SK-N-SH (cell line): ENCODE measurements at regions not wholly inside any gene's neighbourhood (a gene's known extent, or its start where the extent isn't known, plus 50 kb on each side); places are given as distances from the start of the nearest gene placed in this dataset.

ENCODE experiments used
- EP300 ChIP-seq, 2 experiments: IDR thresholded peaks; 2 replicates each; pipeline versions ENCODE4 v1.4.0 to v1.6.1; 2012; ENCODE audit warnings: borderline replicate concordance in 1 of 2, low read depth in 1 of 2, low read length in 1 of 2
- FOSL2 ChIP-seq: IDR thresholded peaks from 2 replicates; pipeline ENCODE4 v1.4.0; 2012; ENCODE audit warnings: low read depth, mild to moderate bottlenecking, moderate library complexity, borderline replicate concordance
- FOXM1 ChIP-seq: IDR thresholded peaks from 2 replicates; pipeline ENCODE4 v1.4.0; 2012; ENCODE audit warnings: low read depth, mild to moderate bottlenecking
- GABPA ChIP-seq: IDR thresholded peaks from 2 replicates; pipeline ENCODE4 v1.4.0; 2012; ENCODE audit warnings: low read depth, mild to moderate bottlenecking
- JUND ChIP-seq: IDR thresholded peaks from 2 replicates; pipeline ENCODE4 v1.4.0; 2012
- MEF2A ChIP-seq: IDR thresholded peaks from 2 replicates; pipeline ENCODE4 v1.4.0; 2012; ENCODE audit warnings: low read depth, borderline replicate concordance
- NFIC ChIP-seq: IDR thresholded peaks from 2 replicates; pipeline ENCODE4 v1.4.0; 2012; ENCODE audit warnings: borderline replicate concordance
- NRF1 ChIP-seq: IDR thresholded peaks from 2 replicates; pipeline ENCODE4 v1.6.1; 2012; ENCODE audit warnings: low read depth, mild to moderate bottlenecking, low read length
- RAD21 ChIP-seq: IDR thresholded peaks from 2 replicates; pipeline ENCODE4 v1.6.1; 2012; ENCODE audit warnings: mild to moderate bottlenecking, low read length
- RCOR1 ChIP-seq: fragments of 150-350 bp; IDR thresholded peaks from 2 replicates; pipeline ENCODE4 v1.6.1; 2017; ENCODE audit warnings: antibody characterized with exemption, low read length
- RXRA ChIP-seq: IDR thresholded peaks from 2 replicates; pipeline ENCODE4 v1.4.0; 2012; ENCODE audit warnings: low read depth, mild to moderate bottlenecking, borderline replicate concordance
- TAF1 ChIP-seq: IDR thresholded peaks from 2 replicates; pipeline ENCODE4 v1.6.1; 2012; ENCODE audit warnings: low read depth, mild to moderate bottlenecking, low read length, moderate library complexity, borderline replicate concordance
- TCF12 ChIP-seq: IDR thresholded peaks from 2 replicates; pipeline ENCODE4 v1.4.0; 2012
- TF ChIP-seq, protein P1 (sequence below): IDR thresholded peaks from 2 replicates; pipeline ENCODE4 v1.4.0; 2012; ENCODE audit warnings: low read depth, borderline replicate concordance
- TF ChIP-seq, protein P2 (sequence below): IDR thresholded peaks from 2 replicates; pipeline ENCODE4 v1.4.0; 2012; ENCODE audit warnings: low read depth
- TF ChIP-seq, protein P3 (sequence below): IDR thresholded peaks from 2 replicates; pipeline ENCODE4 v1.6.1; 2012; ENCODE audit warnings: mild to moderate bottlenecking, low read depth, low read length, moderate library complexity
- TF ChIP-seq, protein P4 (sequence below): IDR thresholded peaks from 2 replicates; pipeline ENCODE4 v1.4.0; 2012; ENCODE audit warnings: low read depth, borderline replicate concordance

DNA sequence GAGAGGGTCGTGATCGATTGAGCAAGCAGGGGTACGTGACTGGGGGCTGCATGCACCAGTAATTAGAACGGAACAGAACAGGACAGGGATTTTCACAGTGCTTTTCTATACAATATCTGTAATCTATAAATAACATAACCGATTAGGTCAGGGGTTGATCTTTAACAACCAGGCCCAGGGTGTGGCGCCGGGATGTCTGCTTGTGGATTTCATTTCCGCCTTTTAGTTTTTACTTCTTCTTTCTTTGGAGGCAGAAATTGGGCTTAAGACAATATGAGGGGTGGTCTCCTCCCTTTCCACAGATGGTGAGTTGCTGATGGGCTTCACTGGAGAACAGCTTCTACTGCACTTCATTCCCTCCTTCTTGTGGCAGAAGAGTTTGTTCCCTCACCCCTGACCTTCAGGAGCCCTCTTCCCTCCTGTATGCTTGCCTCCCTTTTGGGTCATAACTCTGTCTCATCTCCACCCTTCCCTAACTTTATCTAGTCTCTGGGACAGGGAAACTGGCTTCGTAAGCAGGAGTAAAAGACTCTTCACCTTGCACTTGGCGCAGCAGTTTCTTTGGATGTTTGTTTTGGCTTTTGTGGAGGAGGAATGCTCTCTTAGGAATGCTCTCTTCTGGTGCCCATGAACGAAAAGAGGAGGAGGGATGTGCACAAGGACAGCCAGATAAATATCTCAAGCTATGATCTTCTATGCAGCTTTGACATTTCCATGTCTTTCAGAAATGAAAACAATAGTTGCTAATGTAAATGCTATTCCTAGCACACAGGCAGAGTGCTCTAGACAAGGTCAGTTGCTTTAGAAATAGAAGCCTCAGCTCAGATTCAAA lies 139.8 kb upstream of the RPS23 start (continued):
- no peak for TF ChIP-seq FOXM1
- no peak for TF ChIP-seq RAD21
- TF ChIP-seq MEF2A: peak; percentile 28; the same call in 1 of the 2 replicates
- TF ChIP-seq GABPA: no peak
- TF ChIP-seq NFIC: peak; percentile 74
- TF ChIP-seq, protein P1, sequence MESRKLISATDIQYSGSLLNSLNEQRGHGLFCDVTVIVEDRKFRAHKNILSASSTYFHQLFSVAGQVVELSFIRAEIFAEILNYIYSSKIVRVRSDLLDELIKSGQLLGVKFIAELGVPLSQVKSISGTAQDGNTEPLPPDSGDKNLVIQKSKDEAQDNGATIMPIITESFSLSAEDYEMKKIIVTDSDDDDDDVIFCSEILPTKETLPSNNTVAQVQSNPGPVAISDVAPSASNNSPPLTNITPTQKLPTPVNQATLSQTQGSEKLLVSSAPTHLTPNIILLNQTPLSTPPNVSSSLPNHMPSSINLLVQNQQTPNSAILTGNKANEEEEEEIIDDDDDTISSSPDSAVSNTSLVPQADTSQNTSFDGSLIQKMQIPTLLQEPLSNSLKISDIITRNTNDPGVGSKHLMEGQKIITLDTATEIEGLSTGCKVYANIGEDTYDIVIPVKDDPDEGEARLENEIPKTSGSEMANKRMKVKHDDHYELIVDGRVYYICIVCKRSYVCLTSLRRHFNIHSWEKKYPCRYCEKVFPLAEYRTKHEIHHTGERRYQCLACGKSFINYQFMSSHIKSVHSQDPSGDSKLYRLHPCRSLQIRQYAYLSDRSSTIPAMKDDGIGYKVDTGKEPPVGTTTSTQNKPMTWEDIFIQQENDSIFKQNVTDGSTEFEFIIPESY: no peak
- TF ChIP-seq, protein P2, sequence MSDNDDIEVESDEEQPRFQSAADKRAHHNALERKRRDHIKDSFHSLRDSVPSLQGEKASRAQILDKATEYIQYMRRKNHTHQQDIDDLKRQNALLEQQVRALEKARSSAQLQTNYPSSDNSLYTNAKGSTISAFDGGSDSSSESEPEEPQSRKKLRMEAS: no peak
- TF ChIP-seq RXRA: peak; percentile 12; the same call in 1 of the 2 replicates
- no peak for TF ChIP-seq NRF1
- no peak for TF ChIP-seq FOSL2
- peak; percentile 66 for TF ChIP-seq TCF12
- peak in 1 of 2 experiments; percentile 75; a peak in 1 of 4 replicates for TF ChIP-seq EP300 (IDR thresholded peaks at IDR 0.05; ENCODE audit: borderline replicate concordance in 1 of 2, low read depth in 1 of 2, low read length in 1 of 2)
- TF ChIP-seq, protein P3, sequence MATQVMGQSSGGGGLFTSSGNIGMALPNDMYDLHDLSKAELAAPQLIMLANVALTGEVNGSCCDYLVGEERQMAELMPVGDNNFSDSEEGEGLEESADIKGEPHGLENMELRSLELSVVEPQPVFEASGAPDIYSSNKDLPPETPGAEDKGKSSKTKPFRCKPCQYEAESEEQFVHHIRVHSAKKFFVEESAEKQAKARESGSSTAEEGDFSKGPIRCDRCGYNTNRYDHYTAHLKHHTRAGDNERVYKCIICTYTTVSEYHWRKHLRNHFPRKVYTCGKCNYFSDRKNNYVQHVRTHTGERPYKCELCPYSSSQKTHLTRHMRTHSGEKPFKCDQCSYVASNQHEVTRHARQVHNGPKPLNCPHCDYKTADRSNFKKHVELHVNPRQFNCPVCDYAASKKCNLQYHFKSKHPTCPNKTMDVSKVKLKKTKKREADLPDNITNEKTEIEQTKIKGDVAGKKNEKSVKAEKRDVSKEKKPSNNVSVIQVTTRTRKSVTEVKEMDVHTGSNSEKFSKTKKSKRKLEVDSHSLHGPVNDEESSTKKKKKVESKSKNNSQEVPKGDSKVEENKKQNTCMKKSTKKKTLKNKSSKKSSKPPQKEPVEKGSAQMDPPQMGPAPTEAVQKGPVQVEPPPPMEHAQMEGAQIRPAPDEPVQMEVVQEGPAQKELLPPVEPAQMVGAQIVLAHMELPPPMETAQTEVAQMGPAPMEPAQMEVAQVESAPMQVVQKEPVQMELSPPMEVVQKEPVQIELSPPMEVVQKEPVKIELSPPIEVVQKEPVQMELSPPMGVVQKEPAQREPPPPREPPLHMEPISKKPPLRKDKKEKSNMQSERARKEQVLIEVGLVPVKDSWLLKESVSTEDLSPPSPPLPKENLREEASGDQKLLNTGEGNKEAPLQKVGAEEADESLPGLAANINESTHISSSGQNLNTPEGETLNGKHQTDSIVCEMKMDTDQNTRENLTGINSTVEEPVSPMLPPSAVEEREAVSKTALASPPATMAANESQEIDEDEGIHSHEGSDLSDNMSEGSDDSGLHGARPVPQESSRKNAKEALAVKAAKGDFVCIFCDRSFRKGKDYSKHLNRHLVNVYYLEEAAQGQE: no peak
- no peak for TF ChIP-seq RCOR1
- TF ChIP-seq JUND: 0 out of 2 replicates have a peak, but pooled peaks have one; percentile 17
- no peak for TF ChIP-seq TAF1
- TF ChIP-seq, protein P4, sequence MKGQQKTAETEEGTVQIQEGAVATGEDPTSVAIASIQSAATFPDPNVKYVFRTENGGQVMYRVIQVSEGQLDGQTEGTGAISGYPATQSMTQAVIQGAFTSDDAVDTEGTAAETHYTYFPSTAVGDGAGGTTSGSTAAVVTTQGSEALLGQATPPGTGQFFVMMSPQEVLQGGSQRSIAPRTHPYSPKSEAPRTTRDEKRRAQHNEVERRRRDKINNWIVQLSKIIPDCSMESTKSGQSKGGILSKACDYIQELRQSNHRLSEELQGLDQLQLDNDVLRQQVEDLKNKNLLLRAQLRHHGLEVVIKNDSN: no peak
